GM23338 (cell line): ENCODE measurements at regions not wholly inside any gene's neighbourhood (a gene's known extent, or its start where the extent isn't known, plus 50 kb on each side); places are given as distances from the start of the nearest gene placed in this dataset.

Source experiments
- ATAC-seq: fragments of 200-7000 bp; cut with Tn5 transposase; 3 replicates; pipeline ENCODE4 v1.9.1; 2020
- DNase-seq: peaks from one replicate; pipeline ENCODE4 v3.0.0-alpha.2; 2015; ENCODE audit warnings: low spot score
- H2AFZ ChIP-seq: fragments of 200-600 bp; sonication (generic); 2 replicates; pipeline ENCODE4 v1.8.0; 2016; ENCODE audit warnings: antibody characterized with exemption, mild to moderate bottlenecking, moderate library complexity
- H3F3A ChIP-seq: fragments of 200-600 bp; sonication (generic); replicated peaks from 2 replicates; pipeline ENCODE4 v1.8.0; 2017; ENCODE audit warnings: antibody characterized with exemption, mixed run types, low read depth
- H3K27ac ChIP-seq: fragments of 200-600 bp; sonication (generic); 2 replicates; pipeline ENCODE4 v1.6.1; 2016; ENCODE audit warnings: low read depth
- H3K27me3 ChIP-seq: fragments of 200-600 bp; sonication (generic); 2 replicates; pipeline ENCODE4 v1.8.0; 2016; ENCODE audit warnings: mild to moderate bottlenecking, mixed run types, moderate library complexity; ENCODE audit not compliant: insufficient read depth
- H3K36me3 ChIP-seq: fragments of 200-600 bp; sonication (generic); 2 replicates; pipeline ENCODE4 v1.8.0; 2016; ENCODE audit warnings: mild to moderate bottlenecking; ENCODE audit not compliant: insufficient read depth
- H3K4me1 ChIP-seq: fragments of 200-600 bp; sonication (generic); 2 replicates; pipeline ENCODE4 v1.8.0; 2016; ENCODE audit warnings: mild to moderate bottlenecking, moderate library complexity; ENCODE audit not compliant: insufficient read depth
- H3K4me2 ChIP-seq: fragments of 200-600 bp; sonication (generic); 2 replicates; pipeline ENCODE4 v1.7.1; 2017; ENCODE audit warnings: mixed run types
- H3K4me3 ChIP-seq: fragments of 200-600 bp; sonication (generic); 2 replicates; pipeline ENCODE4 v1.6.1; 2016; ENCODE audit warnings: mixed run types
- H3K79me2 ChIP-seq: fragments of 200-600 bp; sonication (generic); replicated peaks from 2 replicates; pipeline ENCODE4 v1.8.0; 2017; ENCODE audit warnings: mild to moderate bottlenecking; ENCODE audit not compliant: insufficient read depth
- H3K9me2 ChIP-seq: fragments of 200-600 bp; sonication (generic); 2 replicates; pipeline ENCODE4 v1.8.0; 2017; ENCODE audit not compliant: insufficient read depth
- H4K20me1 ChIP-seq: fragments of 200-600 bp; sonication (generic); replicated peaks from 2 replicates; pipeline ENCODE4 v1.8.0; 2017; ENCODE audit warnings: mild to moderate bottlenecking; ENCODE audit not compliant: insufficient read depth
- H3K27ac Mint-ChIP-seq: 2 replicates; pipeline ENCODE4 v1.8.0; 2020; ENCODE audit warnings: inconsistent platforms, mild to moderate bottlenecking, moderate library complexity, mixed read lengths
- H3K27me3 Mint-ChIP-seq: 3 replicates; pipeline ENCODE4 v1.8.0; 2022; ENCODE audit warnings: low read depth, mild to moderate bottlenecking, moderate library complexity, mixed read lengths, inconsistent platforms; ENCODE audit not compliant: insufficient read depth, poor library complexity
- H3K36me3 Mint-ChIP-seq: 3 replicates; pipeline ENCODE4 v1.8.0; 2021; ENCODE audit warnings: low read depth, mild to moderate bottlenecking, inconsistent platforms, moderate library complexity, mixed read lengths
- H3K4me1 Mint-ChIP-seq: 3 replicates; pipeline ENCODE4 v1.8.0; 2020; ENCODE audit warnings: mild to moderate bottlenecking, inconsistent platforms, mixed read lengths
- H3K4me3 Mint-ChIP-seq: 3 replicates; pipeline ENCODE4 v1.8.0; 2021; ENCODE audit warnings: moderate library complexity, mild to moderate bottlenecking, inconsistent platforms, mixed read lengths
- H3K9me3 Mint-ChIP-seq: 3 replicates; pipeline ENCODE4 v1.8.0; 2020; ENCODE audit warnings: moderate library complexity, mild to moderate bottlenecking, inconsistent platforms, mixed read lengths
- CREB1 ChIP-seq: fragments of 250-450 bp; sonication (Bioruptor Pico); IDR thresholded peaks from 2 replicates; pipeline ENCODE4 v1.5.0; 2020; ENCODE audit warnings: low read depth, mild to moderate bottlenecking, moderate library complexity
- CTCF ChIP-seq, 2 experiments: fragments of 200-600 bp in 1 of 2; sonication (generic) in 1 of 2; conservative IDR thresholded peaks; 2 replicates each; pipeline versions ENCODE4 v1.5.1 to v1.6.1; 2016 to 2017; ENCODE audit warnings: antibody characterized with exemption in 2 of 2, low read depth in 2 of 2, mild to moderate bottlenecking in 2 of 2, moderate library complexity in 1 of 2
- ETS1 ChIP-seq: IDR thresholded peaks from 2 replicates; pipeline ENCODE4 v1.6.1; 2016; ENCODE audit warnings: antibody characterized with exemption
- EZH2phosphoT487 ChIP-seq: fragments of 200-600 bp; sonication (generic); IDR thresholded peaks from one replicate; pipeline ENCODE4 v1.8.1; 2018; ENCODE audit warnings: antibody characterized with exemption; ENCODE audit not compliant: unreplicated experiment
- JUNB ChIP-seq: IDR thresholded peaks from one replicate; pipeline ENCODE4 v1.6.1; 2016; ENCODE audit warnings: antibody characterized with exemption; ENCODE audit not compliant: unreplicated experiment
- NANOG ChIP-seq: IDR thresholded peaks from 2 replicates; pipeline ENCODE4 v1.6.1; 2016; ENCODE audit warnings: antibody characterized with exemption, borderline replicate concordance
- POLR2AphosphoS5 ChIP-seq: IDR thresholded peaks from 2 replicates; pipeline ENCODE4 v1.6.1; 2016; ENCODE audit warnings: antibody characterized with exemption, low read depth
- REST ChIP-seq: IDR thresholded peaks from one replicate; pipeline ENCODE4 v1.6.1; 2018; ENCODE audit warnings: antibody characterized with exemption; ENCODE audit not compliant: unreplicated experiment
- STAT1 ChIP-seq: IDR thresholded peaks from one replicate; pipeline ENCODE4 v1.6.1; 2016; ENCODE audit warnings: antibody characterized with exemption; ENCODE audit not compliant: unreplicated experiment
- ZNF114 ChIP-seq: fragments of 250-450 bp; sonication (Bioruptor Pico); IDR thresholded peaks from 2 replicates; pipeline ENCODE4 v1.5.0; 2020; ENCODE audit warnings: mild to moderate bottlenecking, moderate library complexity
- ZNF331 ChIP-seq: fragments of 250-450 bp; sonication (Bioruptor Pico); IDR thresholded peaks from 2 replicates; pipeline ENCODE4 v1.5.0; 2020; ENCODE audit warnings: low read depth, mild to moderate bottlenecking, moderate library complexity
- ZNF462 ChIP-seq: fragments of 250-450 bp; sonication (Bioruptor Pico); IDR thresholded peaks from 2 replicates; pipeline ENCODE4 v1.5.0; 2020; ENCODE audit warnings: mild to moderate bottlenecking, moderate library complexity

GRCh38 chr2:83916559-83916958 is 542.5 kb downstream of the SUCLG1 start:
- peaks cover 7% of the 10 kb centered on the region; the same call in 2 of the 3 replicates for H3K4me1 Mint-ChIP-seq
- H3K4me2 ChIP-seq: no peak overlapping the region
- H2AFZ ChIP-seq: no peak overlapping the region
- peaks cover 5% of the 10 kb centered on the region; the same call in 1 of the 3 replicates for H3K36me3 Mint-ChIP-seq
- ATAC-seq: no peak
- H3K36me3 ChIP-seq: no peaks in the 10 kb centered on the region
- H3K4me3 ChIP-seq: no peak overlapping the region
- peaks cover 3% of the 10 kb centered on the region; the same call in 1 of the 2 replicates for H3K4me1 ChIP-seq
- H3K9me2 ChIP-seq: no peaks in the 10 kb centered on the region
- H3K27me3 ChIP-seq: no peaks in the 10 kb centered on the region
- H3K79me2 ChIP-seq: no peaks in the 10 kb centered on the region
- H3K9me3 Mint-ChIP-seq: peaks cover 12% of the 10 kb centered on the region; the same call in 2 of the 3 replicates
- DNase-seq: no peak
- H3F3A ChIP-seq: no peaks in the 10 kb centered on the region
- H4K20me1 ChIP-seq: no peaks in the 10 kb centered on the region
- H3K27me3 Mint-ChIP-seq: no peaks in the 10 kb centered on the region
- H3K27ac Mint-ChIP-seq: no peak overlapping the region
- no peak overlapping the region for H3K4me3 Mint-ChIP-seq
- H3K27ac ChIP-seq: no peak overlapping the region
- TF ChIP-seq EZH2phosphoT487 (no peak), REST (no peak), STAT1 (no peak), ZNF331 (CRISPR knock-in tag) (no peak), ZNF114 (no peak), ETS1 (no peak), JUNB (no peak), POLR2AphosphoS5 (no peak), NANOG (no peak), CTCF (conservative IDR thresholded peaks at IDR 0.05; ENCODE audit: low read depth in 2 of 2) (no peak), CREB1 (CRISPR knock-in tag) (no peak), ZNF462 (CRISPR knock-in tag) (no peak)
